Fibroblast of the aortic adventitia (primary cell): ENCODE measurements at regions not wholly inside any gene's neighbourhood (a gene's known extent, or its start where the extent isn't known, plus 50 kb on each side); places are given as distances from the start of the nearest gene placed in this dataset.

Source experiments
- DNase-seq: peaks from one replicate; pipeline ENCODE4 v3.0.0-alpha.2; 2010; ENCODE audit warnings: low read depth
- H3K4me3 ChIP-seq: 2 replicates; pipeline ENCODE4 v1.5.1; 2011; ENCODE audit warnings: low read depth, mild to moderate bottlenecking, control low read depth, low read length, moderate library complexity
- CTCF ChIP-seq: IDR thresholded peaks from 2 replicates; pipeline ENCODE4 v1.5.1; 2011; ENCODE audit warnings: mild to moderate bottlenecking, low read length, control low read depth, inconsistent platforms; ENCODE audit not compliant: insufficient read depth

- no peak for TF ChIP-seq CTCF
- DNase-seq, result no peak
- H3K4me3 ChIP-seq, result no peak overlapping the region
These were observed 62.7 kb upstream of the ADORA2B start for GRCh38 chr17:15882058-15882720.

GRCh38 chr17:15882777-15883176, 62.2 kb upstream of the ADORA2B start:
- no peak overlapping the region for H3K4me3 ChIP-seq
- no peak for DNase-seq
- TF ChIP-seq CTCF, result peak; percentile 3

DNA sequence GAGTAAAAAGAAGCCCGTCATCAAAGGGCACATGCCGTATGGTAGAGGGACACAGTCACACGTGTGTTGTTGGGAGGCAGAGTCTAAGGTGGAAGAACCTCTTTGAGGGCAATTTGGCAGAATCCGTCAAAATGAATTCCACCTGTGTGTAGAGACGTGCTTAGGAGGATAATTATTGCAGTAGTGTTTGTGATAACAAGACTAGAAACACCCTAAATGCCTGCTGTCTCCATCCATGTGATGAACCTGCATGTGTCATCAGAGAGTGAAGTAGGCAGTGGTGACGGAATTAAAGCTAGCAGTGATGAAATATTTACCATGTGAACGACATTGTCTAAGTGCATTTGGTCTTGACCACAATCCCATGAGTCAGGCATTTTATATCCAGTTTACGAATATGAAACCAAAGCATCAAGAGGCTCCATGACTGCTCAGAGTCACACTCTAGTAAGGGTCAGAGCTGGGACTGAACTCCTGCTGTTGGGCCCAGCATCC, 61.3 kb upstream of the ADORA2B start:
- no peak overlapping the region for H3K4me3 ChIP-seq
- no peak for TF ChIP-seq CTCF
- DNase-seq, result peak; percentile 68

DNA sequence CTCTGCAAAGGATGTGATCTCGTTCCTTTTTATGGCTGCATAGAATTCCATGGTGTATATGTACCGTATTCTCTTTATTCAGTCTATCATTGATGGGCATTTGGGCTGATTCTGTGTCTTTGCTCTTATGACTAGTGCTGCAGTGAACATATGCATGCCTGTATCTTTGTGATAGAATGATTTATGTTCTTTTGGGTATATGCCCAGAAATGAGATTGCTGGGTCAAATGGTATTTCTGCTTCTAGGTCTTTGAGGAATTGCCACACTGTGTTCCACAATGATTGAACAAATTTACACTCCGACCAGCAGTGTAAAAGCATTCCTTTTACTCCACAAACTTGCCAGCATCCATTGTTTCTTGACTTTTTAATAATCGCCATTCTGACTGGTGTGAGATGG, 60.2 kb upstream of the ADORA2B start:
- no peak overlapping the region for H3K4me3 ChIP-seq
- TF ChIP-seq CTCF, result no peak
- DNase-seq, result peak; percentile 75

DNA sequence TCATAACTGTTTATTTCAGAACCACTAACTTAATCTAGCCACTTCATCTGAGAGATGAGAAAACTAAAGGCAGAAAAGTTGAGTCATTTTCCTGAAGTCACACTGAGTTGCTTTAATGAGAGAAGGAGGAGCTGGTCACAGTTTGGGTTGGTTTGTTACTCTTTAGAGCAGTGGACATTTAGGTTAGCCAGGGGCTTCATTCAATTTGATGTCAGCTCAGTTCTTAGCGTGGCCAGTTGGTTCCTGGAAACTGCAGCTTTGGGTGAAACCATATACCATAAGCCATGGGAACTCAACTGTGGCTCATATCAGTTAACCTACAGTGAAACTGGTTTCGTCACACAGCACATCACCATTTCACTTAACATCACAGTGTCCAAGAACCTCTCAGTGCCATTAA, 59.2 kb upstream of the ADORA2B start:
- no peak for TF ChIP-seq CTCF
- H3K4me3 ChIP-seq, result no peak overlapping the region
- no peak for DNase-seq

DNA sequence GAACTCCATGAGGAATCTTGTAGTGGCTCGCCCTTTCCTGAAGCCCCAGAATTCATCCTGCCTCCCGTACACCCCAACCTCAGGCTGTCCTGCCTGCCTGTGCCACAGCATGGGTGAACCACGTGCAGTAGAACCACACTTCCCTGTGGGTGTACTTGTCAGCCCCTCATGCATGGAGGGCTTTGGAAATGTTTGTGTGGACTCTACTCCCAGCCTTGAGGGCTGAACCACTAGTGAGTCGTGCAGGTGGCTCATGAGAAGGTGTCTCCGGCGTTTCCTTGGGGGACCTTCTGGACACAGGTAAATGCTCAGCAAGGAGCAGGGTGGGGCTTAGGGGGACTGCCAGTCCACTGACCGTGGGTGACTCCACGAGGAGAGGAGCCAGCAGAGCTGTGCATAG, 58.7 kb upstream of the ADORA2B start:
- DNase-seq, result no peak
- TF ChIP-seq CTCF, result no peak

GRCh38 chr17:15886804-15887203, 58.1 kb upstream of the ADORA2B start:
- TF ChIP-seq CTCF, result no peak
- H3K4me3 ChIP-seq, result no peak overlapping the region
- DNase-seq, result no peak

More for the DNA sequence above, 58.7 kb upstream of the ADORA2B start:
- no peak overlapping the region for H3K4me3 ChIP-seq
